Activated gamma-delta T cell (primary cell): ENCODE measurements at regions not wholly inside any gene's neighbourhood (a gene's known extent, or its start where the extent isn't known, plus 50 kb on each side); places are given as distances from the start of the nearest gene placed in this dataset.
"Not testable (repeated sequence)": the region's sequence is repeated elsewhere in the genome, so short reads cannot be mapped to it uniquely, and the experiment has no call there.

Source experiments
- DNase-seq: peaks from one replicate; lab custom pipeline; 2025; lab: John Stamatoyannopoulos, UW

DNA sequence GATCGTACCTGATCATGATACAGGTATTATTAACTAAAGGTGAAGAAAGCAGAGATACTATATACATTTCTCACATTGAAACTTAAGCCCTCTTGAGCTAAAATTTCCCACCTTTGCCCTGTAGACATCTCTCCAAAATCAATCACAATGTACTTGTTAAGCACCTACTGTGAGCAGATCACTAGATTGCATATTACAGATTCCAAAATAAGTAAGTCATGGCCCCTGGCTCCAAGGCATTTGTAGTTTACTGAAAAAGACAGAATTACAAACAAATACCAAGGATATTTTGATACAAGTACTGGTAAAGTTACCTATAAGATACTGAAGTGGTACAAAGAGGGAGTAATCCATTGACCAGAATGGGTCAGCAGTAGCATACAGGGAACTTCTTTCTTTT lies 455.3 kb downstream of the STK39 start:
- DNase-seq, result no peak

DNA sequence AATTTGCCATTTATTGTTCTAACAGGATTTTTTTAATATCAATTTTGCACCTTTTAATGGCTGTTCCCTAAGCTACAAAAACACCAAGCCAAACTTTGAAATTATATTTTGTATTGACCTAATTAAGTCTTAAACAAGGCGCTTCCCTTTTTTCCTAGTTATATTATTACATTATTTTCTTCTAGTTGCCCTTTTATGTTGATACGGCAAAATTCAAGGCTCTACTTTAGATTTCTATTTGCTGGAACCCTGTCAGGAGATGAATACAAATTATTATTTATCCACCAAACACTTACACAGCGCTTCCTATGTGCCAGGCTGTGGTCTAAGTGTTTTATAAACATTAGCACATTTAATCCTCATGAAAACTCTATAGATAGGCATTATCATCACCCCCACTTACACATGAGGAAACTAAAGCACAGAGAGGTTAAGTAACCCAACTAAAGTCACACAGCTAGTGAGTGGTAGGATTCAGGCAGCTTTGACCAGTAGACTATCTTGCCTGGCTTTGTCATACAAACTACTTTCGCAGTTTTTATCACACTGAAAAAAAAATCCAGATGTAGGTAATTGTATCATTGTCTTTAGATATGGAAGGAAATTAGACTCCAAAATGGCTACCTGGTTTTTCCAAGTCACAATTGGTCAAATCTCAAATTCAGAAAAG lies 456.5 kb downstream of the STK39 start:
- no peak for DNase-seq

DNA sequence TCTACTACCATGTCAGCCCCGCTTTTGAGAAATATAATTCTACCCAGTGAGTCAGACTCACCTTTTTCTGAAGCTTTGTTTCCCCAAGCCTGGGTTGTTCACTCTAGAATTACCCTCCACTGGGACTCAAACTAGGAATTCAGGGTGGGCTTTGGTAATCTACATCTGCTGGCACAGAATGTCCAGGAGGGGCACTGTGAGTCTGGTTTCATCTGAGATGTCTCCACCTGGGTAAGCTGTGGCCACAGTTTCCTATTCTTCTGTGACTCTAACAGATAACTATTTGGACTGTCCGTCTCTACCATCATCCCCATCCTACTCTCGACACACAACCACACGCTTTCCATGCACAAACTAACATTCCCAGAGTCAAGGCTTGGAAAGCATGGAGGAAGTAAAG lies 457.2 kb downstream of the STK39 start:
- no peak for DNase-seq

DNA sequence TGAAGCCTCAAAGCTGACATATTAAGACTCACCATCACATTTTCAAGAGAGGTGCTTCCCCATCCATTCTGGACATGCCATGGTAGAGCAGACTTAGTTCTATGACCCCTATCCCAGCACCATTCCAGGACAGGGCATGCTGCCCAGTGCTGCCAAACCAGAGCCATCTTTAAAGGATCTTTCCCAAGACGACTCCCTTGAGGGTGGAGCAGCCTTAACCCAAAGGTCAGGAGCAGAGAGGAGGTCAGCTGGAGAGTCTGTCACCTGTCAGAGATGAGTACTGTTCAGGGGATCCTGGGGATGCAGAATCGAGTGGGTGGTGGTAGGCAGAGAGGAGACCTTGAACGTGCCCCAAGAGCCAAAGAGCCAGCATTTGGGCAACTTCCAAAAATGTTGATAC lies 459.8 kb downstream of the STK39 start:
- DNase-seq, result no peak

DNA sequence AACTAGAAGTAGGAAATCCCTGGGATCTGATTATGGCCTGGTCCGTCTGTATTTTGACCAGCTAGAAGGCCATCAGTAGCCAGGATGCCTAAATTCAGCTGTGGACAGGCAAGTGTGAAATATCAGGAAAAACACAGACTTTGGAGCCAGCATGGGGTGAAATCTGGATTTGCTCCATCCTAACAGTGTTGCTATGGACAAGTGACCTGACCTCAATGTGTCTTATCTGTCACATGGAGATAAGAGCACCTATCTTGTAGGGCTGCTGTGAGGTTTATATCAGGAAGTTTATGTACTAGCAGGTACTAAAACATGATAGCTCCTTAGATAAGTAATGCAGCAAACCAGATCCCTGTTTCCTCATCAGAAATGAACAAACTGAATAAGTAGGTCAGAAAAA lies 460.4 kb downstream of the STK39 start:
- no peak for DNase-seq

DNA sequence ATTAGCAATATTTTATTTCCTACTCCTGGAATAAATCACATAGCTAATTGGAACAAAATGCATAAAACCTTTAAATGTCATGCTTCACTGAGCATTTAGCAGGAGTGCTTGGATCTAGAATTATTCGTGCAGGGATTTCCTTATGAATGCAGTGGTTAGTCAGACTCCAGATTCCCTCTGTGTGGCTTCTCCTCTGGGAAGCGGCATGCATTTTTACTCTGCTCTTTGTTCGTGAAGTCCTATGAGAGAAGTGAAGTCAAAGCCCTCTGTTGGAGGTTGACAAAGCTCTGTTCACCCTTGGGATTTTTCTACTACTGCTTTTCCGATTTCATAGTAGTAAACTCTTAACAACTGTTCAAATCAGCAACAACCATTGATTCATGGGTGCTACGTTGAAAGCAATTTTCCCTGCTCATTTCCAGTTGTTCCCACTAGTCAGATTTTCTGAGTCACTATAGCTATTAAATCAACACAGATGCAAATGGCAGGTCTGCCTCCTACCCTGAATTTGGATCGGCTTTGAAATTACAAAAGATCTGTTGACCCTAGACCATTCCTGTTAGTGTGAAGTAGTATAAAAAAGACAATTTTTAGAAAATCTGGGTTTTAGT lies 461.7 kb downstream of the STK39 start:
- no peak for DNase-seq

DNA sequence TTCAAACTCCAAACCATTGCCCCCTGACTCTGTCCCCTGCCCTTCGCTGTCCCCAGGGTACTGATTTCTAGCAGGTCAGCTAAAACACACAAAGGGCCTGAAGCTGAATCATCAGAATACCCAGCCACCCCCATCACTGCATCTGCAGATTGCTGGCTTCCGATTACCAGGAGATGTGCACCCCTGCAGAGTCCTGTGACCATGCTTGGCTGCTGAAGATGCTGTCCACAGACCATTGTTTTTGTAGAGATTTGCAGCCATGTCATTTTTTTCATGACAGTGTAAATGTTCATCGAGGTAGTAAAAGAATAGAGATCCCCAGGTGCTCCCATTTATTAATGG lies 463.3 kb downstream of the STK39 start:
- DNase-seq, result no peak

DNA sequence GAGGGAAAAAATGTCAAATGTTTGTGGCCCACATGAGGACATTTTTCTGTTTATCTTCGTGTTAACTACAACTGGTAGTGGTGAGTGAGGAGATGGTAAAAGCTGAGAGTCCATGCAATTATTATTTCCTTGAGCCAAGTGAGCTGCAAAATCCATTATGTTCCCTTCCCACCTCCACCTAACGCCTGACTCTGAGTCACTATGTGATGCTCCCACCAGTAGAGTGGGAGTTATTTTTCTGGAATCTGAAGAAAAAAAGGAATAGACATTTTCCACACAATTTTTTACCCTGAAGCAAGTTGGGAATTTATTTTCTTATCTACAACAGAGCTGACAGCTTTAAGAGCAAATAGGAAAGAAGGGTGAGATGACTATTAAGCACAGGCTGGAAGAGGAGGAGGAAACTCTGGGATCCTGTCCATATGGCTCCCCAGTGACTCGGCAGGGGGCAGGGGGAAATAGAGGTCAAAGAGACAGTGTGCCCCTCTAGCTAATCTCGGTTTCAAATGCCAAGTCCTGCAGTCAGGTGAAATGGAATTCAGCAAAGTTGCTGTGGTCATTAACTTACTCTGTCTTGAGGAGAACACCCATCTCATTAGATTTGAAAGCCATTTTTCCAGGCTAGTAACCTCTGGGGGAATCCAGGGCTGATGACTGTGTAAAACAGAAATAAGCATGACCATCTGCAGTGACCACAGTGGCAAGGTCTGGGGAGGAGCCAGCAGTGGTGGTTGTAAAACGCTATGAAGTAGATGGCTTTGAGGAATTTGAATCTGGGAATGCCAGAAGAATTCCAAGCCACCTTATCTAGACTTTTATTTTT lies 463.9 kb downstream of the STK39 start:
- no peak for DNase-seq

DNA sequence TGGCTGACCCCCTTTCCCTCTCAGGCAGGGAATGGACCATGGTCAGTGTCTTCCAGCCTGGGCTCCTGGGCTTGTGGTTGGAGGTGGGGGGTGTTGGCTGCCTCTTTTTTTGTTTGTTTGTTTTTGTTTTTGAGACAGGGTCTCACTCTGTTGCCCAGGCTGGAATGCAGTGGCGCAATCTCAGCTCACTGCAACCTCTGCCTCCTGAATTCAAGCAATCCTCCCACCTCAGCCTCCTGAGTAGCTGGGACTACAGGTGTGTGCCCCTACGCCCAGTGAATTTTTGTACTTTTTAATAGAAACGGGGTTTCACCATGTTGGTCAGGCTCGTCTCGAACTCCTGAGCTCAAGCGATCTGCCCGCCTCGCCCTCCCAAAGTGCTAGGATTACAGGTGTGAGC lies 465.8 kb downstream of the STK39 start:
- DNase-seq, result not testable (repeated sequence)

DNA sequence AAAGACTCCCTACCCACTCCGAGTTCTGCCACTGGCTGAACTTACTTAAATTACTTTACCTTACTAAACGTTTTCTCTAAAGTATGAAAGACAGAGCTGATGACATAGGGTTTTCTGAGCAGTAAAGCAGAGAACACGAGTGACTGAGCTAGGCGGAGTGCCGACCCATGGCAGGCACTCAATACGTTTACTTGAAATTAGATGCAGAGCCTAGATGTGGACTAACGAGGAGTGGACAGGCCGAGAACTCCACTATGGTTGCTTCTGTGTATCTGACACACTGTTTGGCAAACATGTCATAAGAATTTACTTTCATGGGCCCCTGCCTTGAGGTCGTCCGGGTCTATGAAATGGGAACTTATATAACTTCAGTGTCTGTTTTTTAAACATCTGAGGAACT lies 471.0 kb downstream of the STK39 start:
- no peak for DNase-seq

DNA sequence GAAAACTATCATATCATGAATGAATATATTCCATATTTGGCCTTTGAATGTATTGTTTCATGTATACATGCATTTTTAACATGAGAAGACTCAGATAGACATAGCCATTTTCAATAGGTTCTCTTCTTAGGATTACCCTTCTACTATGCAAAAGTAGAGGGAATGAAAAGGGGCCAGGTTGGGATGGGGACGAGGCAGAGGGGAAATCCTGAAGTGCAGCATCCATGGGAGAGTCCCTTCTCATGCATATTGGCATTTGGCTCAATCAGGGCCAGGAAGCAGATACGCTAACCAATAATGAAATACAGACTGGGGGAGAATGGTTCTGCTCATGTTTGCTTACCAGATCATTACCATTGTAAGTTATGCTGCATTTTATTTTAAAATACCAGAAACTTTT lies 475.8 kb downstream of the STK39 start:
- DNase-seq, result no peak

DNA sequence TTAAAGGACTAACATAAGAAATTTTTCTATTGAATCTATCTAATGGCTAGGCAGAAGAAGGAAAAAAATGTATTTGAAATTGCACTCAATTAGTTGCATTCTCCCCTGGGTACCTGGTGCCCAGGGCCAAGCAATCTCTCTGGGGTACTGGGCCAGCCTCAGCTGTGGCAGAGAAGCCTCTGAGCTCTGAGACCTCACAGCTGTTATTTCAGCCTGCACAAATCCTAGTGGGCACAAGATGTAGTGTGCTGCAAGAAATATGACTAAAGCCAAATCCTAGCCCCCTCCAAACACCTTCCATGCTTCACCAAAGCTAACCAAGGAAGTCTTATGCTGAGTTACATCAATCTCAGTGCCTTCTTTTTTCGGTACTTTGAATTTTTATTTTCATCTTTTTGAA lies 478.4 kb downstream of the STK39 start:
- no peak for DNase-seq

DNA sequence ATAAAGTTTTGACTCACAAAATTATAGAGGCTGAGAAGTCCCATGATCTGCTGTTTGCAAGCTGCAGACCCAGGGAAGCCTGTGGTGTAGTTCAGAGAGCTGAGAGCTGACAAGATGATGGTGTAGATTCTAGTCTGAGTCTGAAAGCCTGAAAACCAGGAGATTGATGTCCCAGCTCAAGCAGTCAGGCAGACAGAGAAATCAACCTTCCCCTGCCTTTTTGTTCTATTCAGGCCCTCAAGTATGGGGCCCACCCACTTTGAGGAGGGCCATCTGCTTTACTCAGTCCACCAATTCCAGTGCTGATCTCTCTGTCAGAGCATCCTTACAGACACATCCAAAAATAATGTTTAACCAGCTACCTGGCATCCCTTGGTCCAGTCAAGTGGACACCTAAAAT lies 479.6 kb downstream of the STK39 start:
- DNase-seq, result no peak

DNA sequence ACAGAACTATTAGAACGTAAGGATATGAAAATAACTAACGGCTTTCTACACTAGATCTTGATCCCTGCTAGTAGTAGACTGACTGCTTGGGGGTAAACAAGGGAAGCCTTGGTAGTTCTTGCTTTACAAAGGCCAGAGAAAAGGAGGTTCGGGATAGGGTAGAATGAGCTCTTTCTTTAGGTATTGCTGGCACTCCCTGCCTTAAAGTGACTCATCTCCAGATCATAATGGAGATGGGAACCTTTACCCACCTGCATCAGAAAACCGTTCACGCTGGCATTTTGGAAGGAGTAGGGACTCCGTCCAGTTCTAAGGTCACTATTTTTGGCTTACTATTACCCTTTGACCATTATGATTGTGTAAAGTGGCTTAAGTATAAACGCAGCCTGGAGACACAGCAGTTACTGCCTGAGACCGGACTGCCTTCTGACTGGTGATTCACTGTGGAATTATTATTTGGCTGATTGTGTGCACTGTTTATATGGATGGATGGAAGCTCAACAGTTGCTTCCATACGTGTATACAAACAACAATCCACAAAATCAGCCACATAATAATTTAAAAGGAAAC lies 482.5 kb downstream of the STK39 start:
- DNase-seq, result no peak

DNA sequence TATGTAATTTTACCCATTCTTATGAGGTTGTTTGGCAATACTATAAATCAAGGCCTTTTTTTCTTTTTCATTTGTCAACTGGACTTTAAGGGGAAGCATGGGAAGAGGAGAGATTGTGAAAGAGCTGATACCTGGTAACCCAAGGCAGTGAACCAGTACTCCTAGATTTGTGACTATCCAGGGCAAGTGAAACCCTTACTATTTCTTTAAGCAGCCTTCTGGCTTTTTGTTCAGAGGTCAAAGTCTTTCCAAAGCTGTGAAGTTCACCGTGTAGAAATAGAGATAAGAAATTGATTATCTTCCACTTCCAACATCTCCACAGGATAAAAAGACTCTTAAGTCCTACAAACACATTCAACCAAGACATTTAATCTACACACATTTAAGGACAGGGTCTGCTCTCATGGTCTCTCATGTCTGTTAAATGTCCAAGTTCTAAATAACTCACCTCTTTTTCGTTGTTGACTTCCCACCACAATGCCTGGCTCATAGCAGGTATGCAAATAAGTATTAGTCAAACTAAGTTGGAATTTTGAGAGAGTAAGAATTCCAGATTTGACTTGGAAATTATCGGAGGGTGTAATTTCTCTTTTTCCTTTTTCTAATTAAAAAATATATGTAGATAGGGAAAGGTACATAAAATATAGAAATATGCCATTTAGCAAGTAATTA lies 485.8 kb downstream of the STK39 start:
- DNase-seq, result no peak

DNA sequence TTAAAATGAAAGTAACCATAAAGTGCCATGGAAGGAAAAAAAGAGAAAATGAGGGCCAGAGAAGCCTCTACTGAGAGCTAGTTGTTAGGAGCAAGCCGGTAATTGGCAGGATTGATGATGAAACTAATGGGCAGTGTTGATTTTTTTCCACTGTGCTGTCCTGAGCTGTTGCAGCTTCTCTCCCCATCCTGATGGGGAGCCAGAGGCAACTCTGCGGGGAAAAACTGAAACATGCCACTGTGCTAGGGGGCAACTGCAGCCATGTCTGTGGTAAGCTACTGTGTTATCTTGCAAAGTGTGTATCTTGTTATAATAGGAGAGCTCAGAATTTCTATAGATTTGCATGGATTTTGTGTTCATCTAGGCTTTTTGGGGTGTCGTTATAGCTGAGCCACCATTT lies 487.9 kb downstream of the STK39 start:
- DNase-seq, result no peak

DNA sequence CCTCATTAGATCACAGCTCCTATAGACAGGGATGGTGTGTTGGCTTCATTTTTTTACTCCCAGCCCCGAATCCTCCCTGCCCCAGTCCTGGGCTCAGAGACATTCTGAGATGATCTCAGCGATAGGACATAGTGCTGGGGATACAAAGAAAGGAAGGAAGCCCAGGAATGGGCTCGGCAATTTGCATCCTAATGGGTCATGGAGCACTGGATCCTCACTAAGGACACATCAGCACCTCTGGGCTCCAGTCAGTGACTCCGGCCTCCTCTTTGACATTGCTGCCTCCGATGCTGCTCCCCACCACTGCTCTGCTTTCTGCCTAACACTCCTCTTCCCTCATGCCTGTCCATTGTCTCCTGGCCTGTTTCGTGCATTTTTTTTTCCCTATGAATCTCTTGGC lies 489.1 kb downstream of the STK39 start:
- DNase-seq, result no peak

DNA sequence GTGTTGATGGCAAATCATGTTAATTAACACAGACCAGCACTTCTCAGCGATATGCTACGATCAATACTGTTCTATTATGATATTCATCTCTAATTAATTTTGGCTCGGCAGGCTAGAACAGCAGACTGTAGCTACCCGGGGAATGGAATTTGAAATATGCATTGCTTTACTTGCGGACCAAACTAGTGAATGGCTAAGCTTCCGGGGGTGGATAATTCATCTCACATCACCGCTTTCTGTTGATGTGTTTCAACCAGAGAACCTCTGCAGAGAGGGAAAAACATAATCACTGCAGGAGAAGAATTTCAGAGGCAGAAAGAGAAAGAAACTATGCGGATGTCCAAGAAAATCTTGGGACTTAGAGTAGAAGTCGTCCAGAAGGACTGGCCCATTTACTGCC lies 490.9 kb downstream of the STK39 start:
- no peak for DNase-seq

DNA sequence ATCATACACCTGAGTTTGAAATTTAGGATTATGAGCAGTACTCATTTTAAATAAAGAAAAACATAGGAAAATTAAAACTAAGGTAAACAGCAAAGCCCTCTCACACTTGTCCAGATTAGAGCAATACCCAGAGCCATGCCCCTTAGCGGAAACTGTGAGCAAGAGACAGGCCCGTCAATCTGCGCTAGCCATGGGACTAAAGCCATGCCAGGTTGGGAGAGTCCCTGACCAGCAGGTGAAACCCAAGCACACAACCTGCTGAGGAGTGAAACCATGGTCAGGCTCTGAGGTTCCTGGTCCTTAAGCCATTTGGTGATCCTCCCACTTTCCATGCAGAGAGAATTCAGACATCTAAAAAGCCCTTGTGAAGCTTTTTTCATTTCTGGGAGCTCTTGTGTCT lies 494.3 kb downstream of the STK39 start:
- no peak for DNase-seq

DNA sequence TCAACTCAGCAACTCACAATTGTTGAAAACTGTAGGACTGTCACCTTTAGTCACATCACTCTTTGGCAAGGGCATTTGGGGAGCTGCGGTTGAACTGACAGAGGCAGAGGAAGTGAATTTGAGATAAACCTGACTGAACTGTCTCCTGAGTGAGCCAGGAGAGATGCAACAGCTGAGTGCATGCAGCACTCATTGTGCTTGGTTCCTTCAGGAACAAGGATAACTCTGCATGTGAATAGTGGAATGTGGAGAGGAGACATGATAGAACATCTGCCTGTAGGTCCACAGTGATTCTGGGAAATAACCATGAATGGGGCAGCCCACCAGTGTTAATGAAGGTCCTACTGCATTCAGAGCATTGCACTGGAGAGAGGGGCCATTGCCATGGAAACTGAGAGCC lies 494.7 kb downstream of the STK39 start:
- DNase-seq, result no peak

DNA sequence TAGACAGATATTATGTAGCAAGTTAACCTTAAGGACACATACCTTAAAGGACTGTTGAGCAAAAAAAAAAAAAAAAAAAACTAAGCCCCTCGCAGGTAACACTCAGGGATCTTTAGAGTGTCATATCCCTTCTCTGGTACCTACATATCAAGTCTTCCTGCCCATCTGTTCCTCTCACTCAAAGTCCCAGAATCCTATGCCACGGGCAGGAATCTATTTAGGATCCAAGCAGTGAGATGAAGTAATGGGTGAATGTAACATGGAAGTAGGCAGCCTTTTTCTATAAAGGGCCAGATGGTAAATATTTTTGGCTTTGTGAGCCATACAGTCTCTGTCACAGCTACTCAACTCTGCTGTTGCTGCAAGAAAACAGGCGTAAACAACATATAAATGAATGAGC lies 496.7 kb downstream of the STK39 start:
- DNase-seq, result no peak

DNA sequence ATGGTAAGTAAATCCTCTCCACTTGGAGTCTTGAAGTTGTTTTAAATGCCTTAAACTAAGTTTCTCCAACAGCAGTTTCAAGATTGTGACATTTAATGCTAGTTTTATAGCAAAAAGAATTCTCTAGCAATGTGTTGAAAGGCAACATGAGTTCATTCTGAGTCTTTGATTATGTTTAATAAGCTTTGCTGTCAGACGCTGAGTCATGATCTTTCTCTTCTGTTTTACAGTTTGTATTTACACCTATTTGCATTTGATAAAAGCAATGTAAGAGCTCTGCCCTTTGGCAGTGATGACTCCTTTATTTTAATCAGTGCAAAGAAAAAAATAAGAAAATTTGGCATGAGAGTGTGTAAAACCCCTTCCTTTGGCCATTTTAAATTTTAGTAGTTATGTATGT lies 497.7 kb downstream of the STK39 start:
- no peak for DNase-seq

DNA sequence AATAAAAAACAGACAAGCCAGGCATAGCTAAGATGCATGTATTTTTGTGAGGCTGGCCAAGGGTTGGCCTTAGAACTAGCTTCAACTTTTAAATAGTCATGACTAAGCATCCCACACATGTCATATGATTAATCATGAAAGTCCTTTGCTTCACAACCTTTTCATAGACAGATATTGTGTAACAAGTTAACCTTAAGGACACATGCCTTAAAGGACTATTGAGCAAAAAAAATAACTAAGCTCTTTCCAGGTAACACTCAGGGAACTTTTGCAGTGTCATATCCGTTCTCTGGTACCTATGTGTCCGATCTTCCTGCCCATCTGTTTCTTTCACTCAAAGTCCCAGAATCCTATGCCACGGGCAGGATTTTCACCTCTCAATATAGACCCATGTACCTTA lies 498.4 kb downstream of the STK39 start:
- DNase-seq, result no peak
